ENCODE measurements at regions not wholly inside any gene's neighbourhood (a gene's known extent, or its start where the extent isn't known, plus 50 kb on each side); places are given as distances from the start of the nearest gene placed in this dataset.

DNA sequence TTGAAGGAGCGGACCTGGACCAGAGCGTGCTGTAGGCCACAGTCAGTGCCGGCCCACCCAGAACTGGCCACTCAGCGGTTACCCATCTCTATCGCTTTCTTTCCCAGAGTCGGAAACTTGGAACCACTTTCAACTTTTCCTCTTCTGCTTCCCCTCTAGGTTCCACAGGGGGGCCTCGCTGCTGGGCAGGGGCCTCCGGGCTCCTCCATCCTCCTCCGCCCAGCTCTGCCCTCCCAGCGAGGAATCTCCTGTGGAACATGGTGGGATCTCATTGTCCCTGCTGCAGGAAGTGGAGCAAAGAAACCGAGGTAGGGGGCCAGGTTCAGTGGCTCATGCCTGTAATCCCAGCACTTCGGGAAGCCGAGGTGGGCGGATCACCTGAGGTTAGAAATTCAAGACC lies 139.2 kb downstream of the ETS2 start:
- no peak overlapping the region for H3K4me3 ChIP-seq (ENCODE audit: low read depth, low read length)
- TF ChIP-seq, protein P1, sequence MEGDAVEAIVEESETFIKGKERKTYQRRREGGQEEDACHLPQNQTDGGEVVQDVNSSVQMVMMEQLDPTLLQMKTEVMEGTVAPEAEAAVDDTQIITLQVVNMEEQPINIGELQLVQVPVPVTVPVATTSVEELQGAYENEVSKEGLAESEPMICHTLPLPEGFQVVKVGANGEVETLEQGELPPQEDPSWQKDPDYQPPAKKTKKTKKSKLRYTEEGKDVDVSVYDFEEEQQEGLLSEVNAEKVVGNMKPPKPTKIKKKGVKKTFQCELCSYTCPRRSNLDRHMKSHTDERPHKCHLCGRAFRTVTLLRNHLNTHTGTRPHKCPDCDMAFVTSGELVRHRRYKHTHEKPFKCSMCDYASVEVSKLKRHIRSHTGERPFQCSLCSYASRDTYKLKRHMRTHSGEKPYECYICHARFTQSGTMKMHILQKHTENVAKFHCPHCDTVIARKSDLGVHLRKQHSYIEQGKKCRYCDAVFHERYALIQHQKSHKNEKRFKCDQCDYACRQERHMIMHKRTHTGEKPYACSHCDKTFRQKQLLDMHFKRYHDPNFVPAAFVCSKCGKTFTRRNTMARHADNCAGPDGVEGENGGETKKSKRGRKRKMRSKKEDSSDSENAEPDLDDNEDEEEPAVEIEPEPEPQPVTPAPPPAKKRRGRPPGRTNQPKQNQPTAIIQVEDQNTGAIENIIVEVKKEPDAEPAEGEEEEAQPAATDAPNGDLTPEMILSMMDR (IDR thresholded peaks at IDR 0.05; ENCODE audit: low read depth, low read length), result no peak; the same call in 1 of the 2 replicates
- no peaks in the 10 kb centered on the region for H3K9me3 ChIP-seq
- H3K27me3 ChIP-seq, result no peaks in the 10 kb centered on the region
- no peaks in the 10 kb centered on the region for H3K36me3 ChIP-seq
- no peak for DNase-seq
- no peaks in the 10 kb centered on the region for H3K4me1 ChIP-seq

DNA sequence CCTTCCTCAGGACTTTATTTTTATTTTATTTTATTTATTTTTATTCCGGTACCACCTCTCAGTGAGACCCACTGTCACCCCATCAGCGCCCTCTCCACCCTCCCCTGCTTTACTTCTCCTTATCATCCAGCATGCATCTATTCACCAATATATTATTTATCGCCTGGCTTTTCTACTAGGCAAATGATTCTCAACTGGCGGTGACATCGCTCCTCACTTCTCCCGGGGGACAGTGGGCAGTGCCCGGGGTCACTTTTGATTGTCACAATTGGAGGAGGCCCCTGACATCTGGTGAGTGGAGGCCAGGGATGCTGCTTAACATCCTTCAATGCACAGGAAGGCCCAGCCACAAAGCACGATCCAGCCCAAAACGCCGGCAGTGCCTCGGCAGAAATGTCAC lies 138.7 kb downstream of the ETS2 start:
- DNase-seq, result no peak
- TF ChIP-seq, protein P1 (IDR thresholded peaks at IDR 0.05; ENCODE audit: low read depth, low read length), result no peak
- no peak overlapping the region for H3K4me3 ChIP-seq (ENCODE audit: low read depth, low read length)
- H3K9me3 ChIP-seq, result no peaks in the 10 kb centered on the region
- H3K36me3 ChIP-seq, result no peaks in the 10 kb centered on the region
- H3K4me1 ChIP-seq, result no peaks in the 10 kb centered on the region
- H3K27me3 ChIP-seq, result no peaks in the 10 kb centered on the region

DNA sequence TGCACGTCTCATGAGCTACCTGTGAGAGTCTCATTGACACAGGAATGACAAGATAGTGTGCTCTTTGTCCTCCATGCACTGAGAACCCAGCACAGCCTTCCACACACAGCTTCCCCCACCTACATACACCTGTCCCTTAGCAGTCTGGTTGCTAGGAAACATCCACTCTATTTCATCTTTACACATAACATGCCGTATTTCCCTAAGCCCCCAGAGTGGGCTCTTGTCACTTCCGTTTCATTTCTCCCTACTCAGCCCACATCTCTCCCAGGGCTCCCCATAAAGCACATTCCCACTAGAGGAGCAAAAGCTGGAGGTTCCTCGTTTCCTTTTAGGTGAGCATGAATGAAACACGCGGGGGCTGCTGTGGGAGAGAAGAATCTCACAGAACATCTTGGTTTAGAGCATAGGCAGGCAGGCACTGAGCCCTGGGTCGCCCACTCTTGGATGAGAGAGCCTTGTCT lies 137.1 kb downstream of the ETS2 start:
- TF ChIP-seq, protein P1 (IDR thresholded peaks at IDR 0.05; ENCODE audit: low read depth, low read length), result no peak
- H3K27me3 ChIP-seq, result no peaks in the 10 kb centered on the region; the same call in 1 of the 2 replicates
- no peak for DNase-seq

DNA sequence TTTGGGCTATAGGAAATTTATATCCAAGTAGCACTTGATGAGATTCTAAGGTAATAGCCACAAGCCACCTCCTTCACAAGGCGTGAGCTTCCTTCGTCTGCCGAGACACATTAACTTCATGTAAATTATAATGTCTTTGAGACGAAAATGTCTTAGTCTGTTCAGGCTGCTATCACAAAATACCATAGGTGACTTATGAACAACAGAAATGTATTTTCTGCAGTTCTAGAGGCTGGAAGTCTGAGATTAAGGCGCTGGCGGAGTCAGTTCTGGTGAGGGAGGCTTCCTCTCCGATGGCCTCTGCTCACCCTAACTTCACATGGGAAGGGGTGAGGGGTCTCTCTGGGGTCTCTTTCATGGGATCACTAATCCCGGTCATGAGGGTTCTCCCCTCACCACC lies 133.0 kb downstream of the ETS2 start:
- Histone ChIP-seq H3K27me3 (no peaks in the 10 kb centered on the region; the same call in 1 of the 2 replicates), H3K4me3 (ENCODE audit: low read depth, low read length) (no peak overlapping the region), H3K4me1 (peaks cover 10% of the 10 kb centered on the region), H3K9me3 (no peaks in the 10 kb centered on the region), H3K36me3 (no peaks in the 10 kb centered on the region)
- no peak for DNase-seq
- TF ChIP-seq, protein P1 (IDR thresholded peaks at IDR 0.05; ENCODE audit: low read depth, low read length), result no peak

More for the DNA sequence above, 137.1 kb downstream of the ETS2 start:
- Histone ChIP-seq H3K9me3 (no peaks in the 10 kb centered on the region), H3K4me1 (peaks cover 10% of the 10 kb centered on the region), H3K4me3 (ENCODE audit: low read depth, low read length) (no peak overlapping the region), H3K36me3 (no peaks in the 10 kb centered on the region)

DNA sequence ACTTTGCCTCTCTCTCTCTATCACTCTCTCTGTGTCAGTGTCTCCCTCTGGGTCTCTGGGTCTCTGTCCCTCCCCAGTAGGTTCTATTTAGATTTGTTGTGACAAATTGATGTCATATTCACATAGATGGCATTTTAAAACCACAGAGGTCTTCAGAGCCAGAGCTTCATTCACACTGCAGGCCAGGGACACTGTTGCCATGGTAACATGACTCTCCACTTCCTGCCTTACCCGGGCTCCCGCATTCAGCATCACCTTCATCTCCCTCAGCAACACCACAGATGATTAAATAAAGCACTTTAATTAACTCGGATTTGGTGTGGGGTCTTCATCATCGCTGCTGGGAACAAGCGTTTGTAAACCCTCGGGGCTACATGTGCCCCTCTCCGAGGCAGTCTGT lies 132.6 kb downstream of the ETS2 start:
- Histone ChIP-seq H3K36me3 (no peaks in the 10 kb centered on the region), H3K4me1 (peaks cover 10% of the 10 kb centered on the region), H3K27me3 (no peaks in the 10 kb centered on the region; the same call in 1 of the 2 replicates), H3K4me3 (ENCODE audit: low read depth, low read length) (no peak overlapping the region), H3K9me3 (no peaks in the 10 kb centered on the region)
- peak; percentile 31 for DNase-seq
- TF ChIP-seq, protein P1 (IDR thresholded peaks at IDR 0.05; ENCODE audit: low read depth, low read length), result no peak

DNA sequence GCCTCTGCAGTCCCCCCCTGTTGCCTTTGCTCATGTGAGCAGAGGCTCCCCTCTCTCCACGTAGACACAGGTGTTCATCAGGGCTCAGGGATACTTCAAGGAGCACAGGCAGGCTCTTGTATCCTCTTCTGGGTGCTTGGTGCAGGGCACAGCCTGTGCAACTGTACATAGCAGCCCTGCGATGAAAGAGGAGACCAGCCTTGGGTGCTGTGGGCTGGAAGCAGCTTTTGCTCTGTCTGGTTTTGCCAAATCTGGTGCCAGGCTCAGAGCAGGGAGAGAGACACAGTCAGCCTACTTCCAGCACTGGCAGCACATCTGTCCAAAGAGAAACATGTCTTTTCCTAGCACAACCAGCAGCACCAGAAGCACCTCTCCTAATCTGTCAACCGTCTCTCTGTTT lies 132.1 kb downstream of the ETS2 start:
- no peaks in the 10 kb centered on the region for H3K9me3 ChIP-seq
- TF ChIP-seq, protein P1 (IDR thresholded peaks at IDR 0.05; ENCODE audit: low read depth, low read length), result no peak
- DNase-seq, result no peak
- H3K4me3 ChIP-seq (ENCODE audit: low read depth, low read length), result no peak overlapping the region
- H3K4me1 ChIP-seq, result peaks cover 10% of the 10 kb centered on the region
- no peaks in the 10 kb centered on the region; the same call in 1 of the 2 replicates for H3K27me3 ChIP-seq
- H3K36me3 ChIP-seq, result no peaks in the 10 kb centered on the region

All from BE2C (cell line).